Astrocyte of the cerebellum (primary cell): ENCODE measurements at regions not wholly inside any gene's neighbourhood (a gene's known extent, or its start where the extent isn't known, plus 50 kb on each side); places are given as distances from the start of the nearest gene placed in this dataset.

Source experiments
- DNase-seq: peaks from one replicate; pipeline ENCODE4 v3.0.0-alpha.2; 2011; ENCODE audit warnings: low read depth
- H3K4me3 ChIP-seq: 2 replicates; pipeline ENCODE4 v1.5.1; 2011; ENCODE audit warnings: mild to moderate bottlenecking, low read depth, low read length, moderate library complexity
- CTCF ChIP-seq: IDR thresholded peaks from 2 replicates; pipeline ENCODE4 v1.5.1; 2012; ENCODE audit warnings: low read length, low read depth, moderate library complexity, mild to moderate bottlenecking; ENCODE audit errors: missing control alignments
- in situ Hi-C: cut with HindIII; loops from 2 replicates; pipeline ENCODE4 v1.10.0; 2017; ENCODE audit warnings: low sequenced_read_pairs

DNA sequence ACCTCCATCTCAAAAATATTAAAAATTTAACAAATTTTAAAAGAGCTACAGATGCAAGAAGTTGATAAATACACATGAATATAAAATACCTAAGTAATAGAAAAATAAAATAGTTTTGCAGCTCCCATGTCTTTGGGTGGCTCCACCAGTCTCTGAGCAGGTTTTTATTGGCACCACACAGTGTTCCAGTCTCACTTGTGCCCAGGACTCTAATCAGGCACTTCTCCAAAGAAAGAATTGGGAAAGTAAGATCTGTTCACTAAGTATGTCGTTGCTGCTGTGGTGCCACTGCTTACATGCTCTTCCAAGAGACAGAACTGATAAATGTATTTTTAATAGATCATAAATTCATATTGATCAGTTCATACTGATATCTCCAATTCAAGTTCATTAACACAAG, 92.5 kb upstream of the ABI3BP start:
- no peak for DNase-seq
- no peak overlapping the region for H3K4me3 ChIP-seq
- no peak for TF ChIP-seq CTCF
- in situ Hi-C loops = no loop called here

- in situ Hi-C loops = no loop called here
- peak; percentile 13 for DNase-seq
- no peak overlapping the region for H3K4me3 ChIP-seq
- TF ChIP-seq CTCF = no peak
Measured at GRCh38 chr3:101084404-101084803, 91.2 kb upstream of the ABI3BP start.

GRCh38 chr3:101081999-101082398, 88.8 kb upstream of the ABI3BP start:
- DNase-seq = peak; percentile 16
- no peak overlapping the region for H3K4me3 ChIP-seq
- no peak for TF ChIP-seq CTCF
- in situ Hi-C loops = no loop called here

DNA sequence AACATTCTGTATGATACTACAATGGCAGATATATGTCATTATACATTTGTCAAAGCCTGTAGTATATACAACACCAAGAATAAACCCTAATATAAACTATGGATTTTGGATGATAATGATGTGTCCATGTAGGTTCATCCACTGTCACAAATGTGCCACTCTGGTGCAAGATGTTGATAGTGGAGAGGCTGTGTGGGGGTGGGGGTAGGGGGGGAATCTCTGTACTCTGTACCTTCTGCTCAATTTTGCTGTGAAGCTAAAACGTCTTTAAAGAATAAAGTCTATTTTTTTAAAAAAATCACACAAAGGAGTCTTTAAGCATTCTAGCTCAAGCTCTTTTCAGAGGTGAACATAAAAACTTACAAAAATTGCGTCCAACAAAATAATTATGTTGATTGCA, 88.2 kb upstream of the ABI3BP start:
- no peak for DNase-seq
- H3K4me3 ChIP-seq = no peak overlapping the region
- no peak for TF ChIP-seq CTCF
- in situ Hi-C loops = no loop called here

DNA sequence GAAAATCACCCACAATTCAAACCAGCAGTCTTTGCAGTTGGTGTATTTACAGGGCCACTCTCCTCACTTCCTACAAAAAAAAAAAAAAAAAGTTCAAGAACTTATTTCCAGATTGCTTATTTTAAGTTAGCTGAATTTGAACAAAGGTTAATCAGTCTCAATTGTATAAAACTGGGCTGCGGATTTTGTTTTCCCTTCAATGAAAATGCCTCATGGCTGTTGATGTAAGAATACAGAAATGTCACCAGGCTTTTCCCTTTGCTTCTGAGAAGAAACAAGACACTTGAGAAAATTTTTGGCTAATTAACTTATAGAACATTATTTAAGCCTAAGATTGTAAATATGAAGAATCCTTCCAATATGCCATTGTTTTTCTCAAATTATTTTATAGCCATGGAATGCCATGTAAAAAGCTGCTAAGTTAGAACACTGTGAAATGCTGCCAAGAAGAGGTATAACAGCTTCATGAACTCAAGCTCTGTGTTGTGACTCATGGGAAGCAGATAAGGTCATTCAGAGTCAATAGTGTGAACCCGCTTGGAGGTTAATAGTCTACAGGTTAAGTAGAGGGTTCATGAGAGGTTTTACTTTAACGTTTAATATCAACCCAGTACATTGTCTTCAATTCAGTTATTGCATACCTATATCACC, 84.3 kb upstream of the ABI3BP start:
- in situ Hi-C loops = no loop called here
- H3K4me3 ChIP-seq = no peak overlapping the region
- DNase-seq = no peak
- no peak for TF ChIP-seq CTCF

- no peak for DNase-seq
- no peak for TF ChIP-seq CTCF
- H3K4me3 ChIP-seq = no peak overlapping the region
- in situ Hi-C loops = no loop called here
Measured at GRCh38 chr3:101074518-101074917, 81.3 kb upstream of the ABI3BP start.
